Keratinocyte (primary cell): ENCODE measurements at regions not wholly inside any gene's neighbourhood (a gene's known extent, or its start where the extent isn't known, plus 50 kb on each side); places are given as distances from the start of the nearest gene placed in this dataset.

Experiments
- DNase-seq: peaks from one replicate; pipeline ENCODE4 v3.0.0-alpha.2; 2011; ENCODE audit warnings: low read depth, missing footprints, low spot score
- FAIRE-seq: peaks from 2 replicates; lab custom pipeline; 2011; peaks lifted over from hg19 to GRCh38; lab: Jason Lieb, UNC
- H2AFZ ChIP-seq: 2 replicates; pipeline ENCODE4 v1.6.0; 2012; ENCODE audit warnings: low read length, control low read depth, inconsistent platforms; ENCODE audit not compliant: control insufficient read depth
- H3K27ac ChIP-seq: 2 replicates; pipeline ENCODE4 v1.5.1; 2011; ENCODE audit warnings: low read length; ENCODE audit not compliant: control insufficient read depth, insufficient read depth
- H3K27me3 ChIP-seq: 3 replicates; pipeline ENCODE4 v1.6.0; 2011; ENCODE audit warnings: low read length; ENCODE audit not compliant: control insufficient read depth, insufficient read depth; ENCODE audit errors: extremely low read depth
- H3K36me3 ChIP-seq, 2 experiments: 2 replicates in 1 of 2; 3 replicates in 1 of 2; pipeline ENCODE4 v1.5.1; 2011; ENCODE audit warnings: low read length in 2 of 2, mild to moderate bottlenecking in 1 of 2; ENCODE audit not compliant: control insufficient read depth in 2 of 2, insufficient read depth in 2 of 2; ENCODE audit errors: extremely low read depth in 1 of 2
- H3K4me1 ChIP-seq: 3 replicates; pipeline ENCODE4 v1.5.1; 2011; ENCODE audit warnings: low read length; ENCODE audit not compliant: control insufficient read depth, insufficient read depth; ENCODE audit errors: extremely low read depth
- H3K4me2 ChIP-seq: 3 replicates; pipeline ENCODE4 v1.6.0; 2011; ENCODE audit warnings: low read depth, low read length; ENCODE audit not compliant: control insufficient read depth, insufficient read depth; ENCODE audit errors: extremely low read depth
- H3K4me3 ChIP-seq, 3 experiments: fragments of 200-600 bp in 1 of 3; sonication (generic) in 1 of 3; 2 replicates in 2 of 3; 3 replicates in 1 of 3; pipeline ENCODE4 v1.5.1; 2011 to 2016; ENCODE audit warnings: low read length in 3 of 3, mild to moderate bottlenecking in 3 of 3, control low read depth in 2 of 3, inconsistent platforms in 1 of 3, low read depth in 1 of 3, mixed read lengths in 1 of 3, mixed run types in 1 of 3, moderate library complexity in 1 of 3; ENCODE audit not compliant: control insufficient read depth in 2 of 3, insufficient read depth in 2 of 3; ENCODE audit errors: extremely low read depth in 1 of 3
- H3K79me2 ChIP-seq: 2 replicates; pipeline ENCODE4 v1.6.0; 2012; ENCODE audit warnings: low read length; ENCODE audit not compliant: control insufficient read depth, insufficient read depth
- H3K9ac ChIP-seq: 3 replicates; pipeline ENCODE4 v1.6.0; 2011; ENCODE audit warnings: low read length; ENCODE audit not compliant: control insufficient read depth, insufficient read depth; ENCODE audit errors: extremely low read depth
- H3K9me1 ChIP-seq: 3 replicates; pipeline ENCODE4 v1.6.0; 2011; ENCODE audit warnings: low read length; ENCODE audit not compliant: control insufficient read depth, insufficient read depth; ENCODE audit errors: extremely low read depth
- H3K9me3 ChIP-seq: 2 replicates; pipeline ENCODE4 v1.5.1; 2012; ENCODE audit warnings: low read depth, low read length; ENCODE audit not compliant: control insufficient read depth
- H4K20me1 ChIP-seq: 3 replicates; pipeline ENCODE4 v1.6.0; 2011; ENCODE audit warnings: low read length; ENCODE audit not compliant: control insufficient read depth, insufficient read depth; ENCODE audit errors: extremely low read depth
- CTCF ChIP-seq, 3 experiments: IDR thresholded peaks in 1 of 3; conservative IDR thresholded peaks in 1 of 3; optimal IDR thresholded peaks in 1 of 3; 2 replicates in 2 of 3; 3 replicates in 1 of 3; pipeline versions ENCODE3 to v1.5.1; 2011; ENCODE audit warnings: low read length in 3 of 3, mild to moderate bottlenecking in 3 of 3, moderate library complexity in 2 of 3, control low read depth in 1 of 3, inconsistent platforms in 1 of 3; ENCODE audit not compliant: insufficient read depth in 2 of 3; ENCODE audit errors: extremely low read depth in 1 of 3
- EZH2 ChIP-seq: IDR thresholded peaks from one replicate; pipeline ENCODE4 v1.6.1; 2012; ENCODE audit warnings: inconsistent platforms, mild to moderate bottlenecking, low read length, moderate library complexity
- dilution Hi-C: fragments of 300-500 bp; cut with MboI; formaldehyde crosslinking; loops from one replicate; pipeline ENCODE4 v1.7.0; 2020; ENCODE audit warnings: low sequenced_read_pairs; ENCODE audit not compliant: extremely low pct_ligation_motif_present

DNA sequence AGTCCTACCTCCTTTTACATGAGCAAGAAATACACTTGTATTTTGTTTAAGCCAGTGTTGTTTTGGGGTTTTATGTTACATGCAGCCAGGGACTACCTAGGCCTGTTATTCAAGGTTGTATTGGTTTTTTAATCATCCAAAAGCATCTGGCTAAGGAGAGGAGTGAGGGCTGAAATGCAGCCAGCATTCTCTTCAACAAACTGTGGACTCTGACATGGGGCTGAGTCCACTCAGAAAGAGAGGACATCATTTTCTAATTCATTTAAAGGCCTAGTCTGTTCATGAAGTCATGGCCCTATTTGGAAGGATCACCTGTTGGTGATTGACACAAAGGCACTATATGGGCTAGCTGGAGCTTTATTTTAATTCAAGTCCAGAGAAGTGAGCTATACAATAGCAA, 190.4 kb downstream of the TTLL7 start:
- H3K9ac ChIP-seq: no peak overlapping the region
- no peaks in the 10 kb centered on the region for H3K4me1 ChIP-seq
- no peaks in the 10 kb centered on the region for H3K79me2 ChIP-seq
- H3K4me2 ChIP-seq: no peak overlapping the region
- DNase-seq (no peak), FAIRE-seq (no peak)
- no peak for TF ChIP-seq CTCF (optimal IDR thresholded peaks at IDR 0.05 in 1 of 3, IDR thresholded peaks at IDR 0.05 in 1 of 3, conservative IDR thresholded peaks at IDR 0.05 in 1 of 3; ENCODE audit: extremely low read depth in 1 of 3, insufficient read depth in 2 of 3, low read length in 3 of 3)
- no peak for TF ChIP-seq EZH2
- no peaks in the 10 kb centered on the region for H3K9me1 ChIP-seq
- dilution Hi-C loops: no loop called here
- H4K20me1 ChIP-seq: no peaks in the 10 kb centered on the region
- H3K27me3 ChIP-seq: no peaks in the 10 kb centered on the region
- no peak overlapping the region for H3K27ac ChIP-seq
- no peaks in the 10 kb centered on the region for H3K9me3 ChIP-seq
- no peak overlapping the region for H3K4me3 ChIP-seq
- no peaks in the 10 kb centered on the region for H3K36me3 ChIP-seq
- no peak overlapping the region for H2AFZ ChIP-seq

GRCh38 chr1:83807821-83808220, 191.1 kb downstream of the TTLL7 start:
- Histone ChIP-seq H3K4me3 (no peak overlapping the region), H3K9me1 (no peaks in the 10 kb centered on the region), H3K4me2 (no peak overlapping the region), H3K27ac (no peak overlapping the region), H3K9me3 (no peaks in the 10 kb centered on the region), H3K4me1 (no peaks in the 10 kb centered on the region), H4K20me1 (no peaks in the 10 kb centered on the region), H3K79me2 (no peaks in the 10 kb centered on the region), H3K27me3 (no peaks in the 10 kb centered on the region), H3K9ac (no peak overlapping the region), H2AFZ (no peak overlapping the region), H3K36me3 (no peaks in the 10 kb centered on the region)
- FAIRE-seq: no peak
- TF ChIP-seq CTCF (optimal IDR thresholded peaks at IDR 0.05 in 1 of 3, IDR thresholded peaks at IDR 0.05 in 1 of 3, conservative IDR thresholded peaks at IDR 0.05 in 1 of 3; ENCODE audit: extremely low read depth in 1 of 3, insufficient read depth in 2 of 3, low read length in 3 of 3) (no peak), EZH2 (no peak)
- no peak for DNase-seq
- dilution Hi-C loops: no loop called here
